Fibroblast of pulmonary artery (primary cell): ENCODE measurements at regions not wholly inside any gene's neighbourhood (a gene's known extent, or its start where the extent isn't known, plus 50 kb on each side); places are given as distances from the start of the nearest gene placed in this dataset.

Experiments
- DNase-seq: peaks from one replicate; pipeline ENCODE4 v3.0.0-alpha.2; 2010; ENCODE audit warnings: low read depth
- H3K4me3 ChIP-seq: replicated peaks from 2 replicates; pipeline ENCODE4 v1.5.1; 2011; ENCODE audit warnings: low read depth, mild to moderate bottlenecking, control low read depth, low read length, moderate library complexity
- CTCF ChIP-seq: IDR thresholded peaks from 2 replicates; pipeline ENCODE4 v1.5.1; 2011; ENCODE audit warnings: mild to moderate bottlenecking, control low read depth, low read length, inconsistent platforms; ENCODE audit errors: missing control alignments

- no peak for TF ChIP-seq CTCF
- H3K4me3 ChIP-seq, result no peak overlapping the region
- no peak for DNase-seq
These were observed 213.4 kb downstream of the ZFP36L2 start for GRCh38 chr2:43012966-43013365.

- no peak for DNase-seq
- no peak for TF ChIP-seq CTCF
- H3K4me3 ChIP-seq, result no peak overlapping the region
These were observed 215.3 kb downstream of the ZFP36L2 start for GRCh38 chr2:43011158-43011491.

GRCh38 chr2:43010438-43011157 is 215.8 kb downstream of the ZFP36L2 start:
- DNase-seq, result no peak
- TF ChIP-seq CTCF, result no peak
- no peak overlapping the region for H3K4me3 ChIP-seq

- no peak for DNase-seq
- H3K4me3 ChIP-seq, result no peak overlapping the region
- no peak for TF ChIP-seq CTCF
These were observed 217.0 kb downstream of the ZFP36L2 start for GRCh38 chr2:43009448-43009847.

GRCh38 chr2:43008388-43008787 is 216.0 kb upstream of the HAAO start:
- no peak for TF ChIP-seq CTCF
- no peak for DNase-seq
- H3K4me3 ChIP-seq, result no peak overlapping the region

- TF ChIP-seq CTCF, result no peak
- no peak overlapping the region for H3K4me3 ChIP-seq
- DNase-seq, result no peak
These were observed 215.5 kb upstream of the HAAO start for GRCh38 chr2:43007901-43008300.

GRCh38 chr2:43006834-43007543 is 214.6 kb upstream of the HAAO start:
- DNase-seq, result no peak
- H3K4me3 ChIP-seq, result no peak overlapping the region
- no peak for TF ChIP-seq CTCF
